ENCODE measurements at regions not wholly inside any gene's neighbourhood (a gene's known extent, or its start where the extent isn't known, plus 50 kb on each side); places are given as distances from the start of the nearest gene placed in this dataset.

GRCh38 chr7:115099906-115100305 lies 178.0 kb downstream of the MDFIC start (continued):
- TF ChIP-seq SP2 (IDR thresholded peaks at IDR 0.05; ENCODE audit: low read length) (no peak), SP4 (IDR thresholded peaks at IDR 0.05; ENCODE audit: low read length) (no peak), CHD2 (IDR thresholded peaks at IDR 0.05; ENCODE audit: low read length) (no peak), CHD7 (IDR thresholded peaks at IDR 0.05; ENCODE audit: insufficient replicate concordance, low read length) (no peak)
